Panc1 (cell line): ENCODE measurements at regions not wholly inside any gene's neighbourhood (a gene's known extent, or its start where the extent isn't known, plus 50 kb on each side); places are given as distances from the start of the nearest gene placed in this dataset.
A peak's percentile ranks its signal among the peaks of the same experiment; 100 is the strongest.
"Not testable (repeated sequence)": the region's sequence is repeated elsewhere in the genome, so short reads cannot be mapped to it uniquely, and the experiment has no call there.

Source experiments
- ATAC-seq: fragments of 200-7000 bp; cut with Tn5 transposase; 2 replicates; pipeline ENCODE4 v1.9.1; 2020; ENCODE audit warnings: mild to moderate bottlenecking, moderate library complexity
- BruUV-seq: library from RNA; stranded (reverse); fragments of 400-500 nt; replicated peaks from 2 replicates; lab custom pipeline; 2021; lab: Mats Ljungman, UMichigan
- CTCF ChIA-PET: fragments of 300-600 bp; sonication (Branson Sonifier 250); formaldehyde crosslinking; loops from one replicate; lab custom pipeline; 2022; ENCODE audit warnings: antibody characterized with exemption; lab: Charles Lee
- POLR2A ChIA-PET: fragments of 300-600 bp; sonication (Branson Sonifier 250); formaldehyde crosslinking; loops from one replicate; lab custom pipeline; 2022; ENCODE audit warnings: antibody characterized with exemption; lab: Charles Lee
- DNase-seq: peaks from one replicate; pipeline ENCODE4 v3.0.0-alpha.2; 2010; ENCODE audit warnings: low read depth, low spot score
- H3K27ac ChIP-seq: 2 replicates; pipeline ENCODE4 v1.5.1; 2011; ENCODE audit warnings: mild to moderate bottlenecking, low read length, inconsistent platforms
- H3K27me3 ChIP-seq: fragments of 200-500 bp; sonication (Bioruptor generic); 2 replicates; pipeline ENCODE4 v1.6.0; 2014; ENCODE audit warnings: low read length, inconsistent platforms; ENCODE audit not compliant: control insufficient read depth, insufficient read depth
- H3K36me3 ChIP-seq: fragments of 200-500 bp; sonication (Bioruptor generic); 2 replicates; pipeline ENCODE4 v1.5.1; 2014; ENCODE audit warnings: inconsistent platforms, mild to moderate bottlenecking, low read length, moderate library complexity; ENCODE audit not compliant: control insufficient read depth, insufficient read depth
- H3K4me1 ChIP-seq: 2 replicates; pipeline ENCODE4 v1.5.1; 2011; ENCODE audit warnings: inconsistent platforms, mild to moderate bottlenecking, low read length, moderate library complexity; ENCODE audit not compliant: control insufficient read depth, insufficient read depth
- H3K4me3 ChIP-seq, 2 experiments: 2 replicates each; pipeline ENCODE4 v1.5.1; 2011 to 2012; ENCODE audit warnings: low read depth in 2 of 2, low read length in 2 of 2, mild to moderate bottlenecking in 2 of 2, inconsistent platforms in 1 of 2, moderate library complexity in 1 of 2
- H3K9me3 ChIP-seq: fragments of 200-500 bp; sonication (Bioruptor generic); 2 replicates; pipeline ENCODE4 v1.5.1; 2014; ENCODE audit warnings: low read depth, mild to moderate bottlenecking, inconsistent platforms, low read length, moderate library complexity; ENCODE audit not compliant: control insufficient read depth, insufficient read depth
- CTCF ChIP-seq: fragments of 450-650 bp; IDR thresholded peaks from 2 replicates; pipeline ENCODE4 v1.5.1; 2017; ENCODE audit warnings: mild to moderate bottlenecking
- POLR2AphosphoS5 ChIP-seq: IDR thresholded peaks from 2 replicates; pipeline ENCODE4 v1.6.1; 2012; ENCODE audit warnings: mild to moderate bottlenecking, low read depth, low read length, moderate library complexity
- REST ChIP-seq, 2 experiments: IDR thresholded peaks; 2 replicates each; pipeline ENCODE4 v1.6.1; 2011 to 2012; ENCODE audit warnings: low read depth in 2 of 2, control low read depth in 1 of 2, low read length in 1 of 2, mild to moderate bottlenecking in 1 of 2, moderate library complexity in 1 of 2; ENCODE audit not compliant: insufficient read depth in 1 of 2
- SIN3A ChIP-seq: IDR thresholded peaks from 2 replicates; pipeline ENCODE4 v1.6.1; 2012; ENCODE audit warnings: low read depth, mild to moderate bottlenecking, low read length, moderate library complexity, borderline replicate concordance; ENCODE audit not compliant: insufficient read depth
- TCF7L2 ChIP-seq: IDR thresholded peaks from 2 replicates; pipeline ENCODE4 v1.6.1; 2011; ENCODE audit warnings: mild to moderate bottlenecking, low read depth, low read length, inconsistent platforms
- in situ Hi-C: cut with HindIII; loops from 2 replicates; pipeline ENCODE4 v1.10.0; 2016; ENCODE audit warnings: low sequenced_read_pairs, low pct_unique_long_range_greater_than_20kb
- intact Hi-C: fragments of 100-400 bp; cut with micrococcal nuclease; formaldehyde crosslinking; loops from one replicate; pipeline ENCODE4 v1.10.0; 2022; ENCODE audit not compliant: unreplicated experiment

GRCh38 chr3:32042867-32043266 is 61.3 kb downstream of the ZNF860 start:
- DNase-seq, H3K4me1 ChIP-seq, H3K4me3 ChIP-seq, ATAC-seq, CTCF ChIA-PET, H3K27me3 ChIP-seq, H3K9me3 ChIP-seq, intact Hi-C loops, H3K27ac ChIP-seq, in situ Hi-C loops, H3K36me3 ChIP-seq, POLR2A ChIA-PET, BruUV-seq: not testable (repeated sequence)

GRCh38 chr3:32045091-32045915 is 61.1 kb upstream of the GPD1L start:
- in situ Hi-C loops = no loop called here
- intact Hi-C loops = no loop called here
- peaks cover 10% of the 10 kb centered on the region for H3K4me1 ChIP-seq
- peak overlapping the region; percentile 70 for H3K27ac ChIP-seq
- ATAC-seq = peak; percentile 70
- CTCF ChIA-PET = no interaction called here
- no TSS peak for BruUV-seq
- peak; percentile 59 for DNase-seq
- POLR2A ChIA-PET = interaction anchor here (0.6 kb wide), 1 partner anchor 28 kb away, joined by 4 read pairs; no protein-coding TSS in a partner anchor
- H3K36me3 ChIP-seq = no peaks in the 10 kb centered on the region
- peaks cover 3% of the 10 kb centered on the region; the same call in 1 of the 2 replicates for H3K9me3 ChIP-seq
- no peaks in the 10 kb centered on the region for H3K27me3 ChIP-seq
- TF ChIP-seq TCF7L2 (no peak), SIN3A (no peak), POLR2AphosphoS5 (no peak), REST (IDR thresholded peaks at IDR 0.05; ENCODE audit: insufficient read depth in 1 of 2, low read depth in 2 of 2, low read length in 1 of 2) (no peak), CTCF (no peak)
- H3K4me3 ChIP-seq = peak overlapping the region in 1 of 2 experiments; percentile 40; a peak in 2 of 4 replicates

- peak overlapping the region; percentile 70 for H3K27ac ChIP-seq
- intact Hi-C loops (no loop called here), in situ Hi-C loops (no loop called here)
- CTCF ChIA-PET = no interaction called here
- TF ChIP-seq POLR2AphosphoS5 (no peak), REST (IDR thresholded peaks at IDR 0.05; ENCODE audit: insufficient read depth in 1 of 2, low read depth in 2 of 2, low read length in 1 of 2) (no peak), CTCF (no peak)
- peaks cover 10% of the 10 kb centered on the region for H3K4me1 ChIP-seq
- DNase-seq = no peak
- H3K36me3 ChIP-seq = no peaks in the 10 kb centered on the region
- no peaks in the 10 kb centered on the region for H3K27me3 ChIP-seq
- ATAC-seq = no peak
- H3K4me3 ChIP-seq = no peak overlapping the region
- no TSS peak for BruUV-seq
- POLR2A ChIA-PET = interaction anchor here (0.6 kb wide), 1 partner anchor 29 kb away, joined by 4 read pairs; no protein-coding TSS in a partner anchor
- peaks cover 3% of the 10 kb centered on the region; the same call in 1 of the 2 replicates for H3K9me3 ChIP-seq
Observed at GRCh38 chr3:32046102-32046501, 60.3 kb upstream of the GPD1L start.
